ENCODE measurements at regions not wholly inside any gene's neighbourhood (a gene's known extent, or its start where the extent isn't known, plus 50 kb on each side); places are given as distances from the start of the nearest gene placed in this dataset.

GRCh38 chr2:220707261-220707660 is 864.8 kb downstream of the EPHA4 start:
- H3K9me1 ChIP-seq (ENCODE audit: control insufficient read depth, insufficient read depth, low read length): no peaks in the 10 kb centered on the region
- H2AFZ ChIP-seq (ENCODE audit: low read depth, low read length): no peak overlapping the region
- BruUV-seq (replicated peaks): no TSS peak
- DNase-seq (ENCODE audit: extremely low read depth in 1 of 4, low spot score in 3 of 4): no peak
- intact Hi-C loops (cut with micrococcal nuclease): no loop called here
- H3K9ac ChIP-seq (ENCODE audit: insufficient read depth in 1 of 2, low read depth in 2 of 2, low read length in 2 of 2): no peak overlapping the region
- H3K4me2 ChIP-seq (ENCODE audit: insufficient read depth, low read length): no peak overlapping the region
- POLR2A ChIA-PET: no interaction called here
- TF ChIP-seq ATF2 (CRISPR knock-in tag; IDR thresholded peaks at IDR 0.05) (no peak), ZNF77 (CRISPR knock-in tag; IDR thresholded peaks at IDR 0.05) (no peak), NEUROD1 (IDR thresholded peaks at IDR 0.05; ENCODE audit: borderline replicate concordance, low read depth, low read length, partially characterized antibody) (no peak), ZNF143 (CRISPR knock-in tag; IDR thresholded peaks at IDR 0.05) (no peak)
- CTCF ChIA-PET (ENCODE audit: low intra/inter-chr PET ratio): no interaction called here
- no peaks in the 10 kb centered on the region for H3K4me1 ChIP-seq (replicated peaks in 1 of 2; ENCODE audit: control insufficient read depth in 2 of 2, insufficient read depth in 2 of 2, low read length in 2 of 2)
- no peak overlapping the region for H3K27ac ChIP-seq (ENCODE audit: extremely low read depth, low read depth, low read length)
- no peak overlapping the region for H3K4me3 ChIP-seq
- no peak for ATAC-seq
- no peaks in the 10 kb centered on the region; the same call in 1 of the 2 replicates for H3K9me3 ChIP-seq (replicated peaks; ENCODE audit: control insufficient read depth, insufficient read depth, low read depth, low read length)
- H4K20me1 ChIP-seq (replicated peaks; ENCODE audit: control insufficient read depth, insufficient read depth, low read length): no peaks in the 10 kb centered on the region
- in situ Hi-C loops (cut with MboI): no loop called here
- no peaks in the 10 kb centered on the region for H3K79me2 ChIP-seq (ENCODE audit: control insufficient read depth, insufficient read depth, low read length)
- H3K36me3 ChIP-seq (ENCODE audit: control insufficient read depth, insufficient read depth, low read length): no peaks in the 10 kb centered on the region
- FAIRE-seq: no peak
- H3K27me3 ChIP-seq (ENCODE audit: control insufficient read depth in 2 of 2, insufficient read depth in 2 of 2, low read length in 2 of 2): no peaks in the 10 kb centered on the region
- 0% methylated on average over 3 of the region's 3 CpGs for WGBS (ENCODE audit: insufficient coverage, low coverage, missing lambda C conversion rate)

GRCh38 chr2:220708366-220708765 is 863.7 kb downstream of the EPHA4 start:
- no peak for ATAC-seq
- TF ChIP-seq ZNF696 (CRISPR knock-in tag; conservative IDR thresholded peaks at IDR 0.05) (no peak), GABPA (tag; conservative IDR thresholded peaks at IDR 0.05; ENCODE audit: low read depth) (no peak), PBX2 (CRISPR knock-in tag; IDR thresholded peaks at IDR 0.05; ENCODE audit: low read depth) (no peak), PBX2 (tag; conservative IDR thresholded peaks at IDR 0.05; ENCODE audit: low read depth) (no peak), FOXJ3 (CRISPR knock-in tag; IDR thresholded peaks at IDR 0.05) (no peak), ZNF785 (CRISPR knock-in tag; IDR thresholded peaks at IDR 0.05) (no peak), MEF2D (tag; conservative IDR thresholded peaks at IDR 0.05; ENCODE audit: low read depth) (no peak), ZNF586 (CRISPR knock-in tag; conservative IDR thresholded peaks at IDR 0.05) (no peak)

More at GRCh38 chr2:220708366-220708765, 863.7 kb downstream of the EPHA4 start:
- ChIA-PET CTCF (ENCODE audit: low intra/inter-chr PET ratio) (no interaction called here), POLR2A (no interaction called here)
- H3K4me3 ChIP-seq: no peak overlapping the region
- no peaks in the 10 kb centered on the region for H3K9me1 ChIP-seq (ENCODE audit: control insufficient read depth, insufficient read depth, low read length)
- 5% methylated on average over 3 of the region's 3 CpGs for WGBS (ENCODE audit: insufficient coverage, low coverage, missing lambda C conversion rate)
- H2AFZ ChIP-seq (ENCODE audit: low read depth, low read length): no peak overlapping the region
- H3K79me2 ChIP-seq (ENCODE audit: control insufficient read depth, insufficient read depth, low read length): no peaks in the 10 kb centered on the region
- in situ Hi-C loops (cut with MboI) (no loop called here), intact Hi-C loops (cut with micrococcal nuclease) (no loop called here)
- no peaks in the 10 kb centered on the region for H3K27me3 ChIP-seq (ENCODE audit: control insufficient read depth in 2 of 2, insufficient read depth in 2 of 2, low read length in 2 of 2)
- BruUV-seq (replicated peaks): no TSS peak
- no peak for DNase-seq (ENCODE audit: extremely low read depth in 1 of 4, low spot score in 3 of 4)
- FAIRE-seq: no peak
- H3K36me3 ChIP-seq (ENCODE audit: control insufficient read depth, insufficient read depth, low read length): no peaks in the 10 kb centered on the region
- H3K4me2 ChIP-seq (ENCODE audit: insufficient read depth, low read length): no peak overlapping the region
- H3K9ac ChIP-seq (ENCODE audit: insufficient read depth in 1 of 2, low read depth in 2 of 2, low read length in 2 of 2): no peak overlapping the region
- no peaks in the 10 kb centered on the region for H3K4me1 ChIP-seq (replicated peaks in 1 of 2; ENCODE audit: control insufficient read depth in 2 of 2, insufficient read depth in 2 of 2, low read length in 2 of 2)
- no peaks in the 10 kb centered on the region for H4K20me1 ChIP-seq (replicated peaks; ENCODE audit: control insufficient read depth, insufficient read depth, low read length)
- H3K9me3 ChIP-seq (replicated peaks; ENCODE audit: control insufficient read depth, insufficient read depth, low read depth, low read length): no peaks in the 10 kb centered on the region; the same call in 1 of the 2 replicates
- no peak overlapping the region for H3K27ac ChIP-seq (ENCODE audit: extremely low read depth, low read depth, low read length)

All from K562 (cell line).